Left forelimb (tissue), 1 donor: ENCODE measurements at regions not wholly inside any gene's neighbourhood (a gene's known extent, or its start where the extent isn't known, plus 50 kb on each side); places are given as distances from the start of the nearest gene placed in this dataset.
"Not testable (repeated sequence)": the region's sequence is repeated elsewhere in the genome, so short reads cannot be mapped to it uniquely, and the experiment has no call there.

Experiments
- DNase-seq: peaks from one replicate; pipeline ENCODE4 v3.0.0-alpha.2; 2018; ENCODE audit warnings: low spot score

DNA sequence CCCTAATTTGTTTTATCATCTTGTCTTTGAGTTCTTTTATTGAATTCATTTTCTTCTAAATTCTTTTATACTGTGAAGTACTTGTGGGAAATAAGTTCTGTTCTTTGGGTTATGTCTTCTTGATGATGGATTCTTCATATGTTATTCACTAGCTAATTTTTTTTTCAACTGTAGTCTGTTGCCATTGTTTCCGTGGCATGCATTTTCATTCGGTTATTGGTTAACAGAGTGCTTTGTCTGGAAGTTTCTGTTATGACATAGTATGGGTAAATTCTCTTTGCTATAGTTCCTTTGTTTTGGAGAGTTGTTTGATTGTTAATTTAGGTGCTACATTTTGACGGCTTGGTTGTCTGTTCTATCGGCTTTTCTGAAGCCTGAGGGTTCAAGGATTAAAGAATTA is 184.9 kb upstream of the AADAT start:
- DNase-seq: no peak

DNA sequence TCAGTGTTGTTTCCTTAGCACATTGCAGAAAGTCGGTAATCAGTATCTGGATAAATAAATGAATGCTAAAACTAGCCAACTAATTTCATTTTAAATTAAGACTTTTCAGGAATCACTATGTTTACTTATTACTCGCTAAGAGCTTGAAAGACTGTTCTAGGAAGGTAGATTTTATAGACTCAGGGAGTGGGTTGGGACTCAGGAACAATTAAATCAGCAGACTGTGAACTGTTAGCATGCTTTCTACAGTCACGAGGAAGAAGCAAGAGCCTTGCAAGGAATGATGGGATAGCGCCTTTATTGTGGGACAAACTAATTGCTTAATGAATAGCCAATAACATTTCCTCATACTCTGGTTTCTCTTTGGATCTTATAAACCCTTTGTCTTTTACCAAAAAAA is 183.2 kb upstream of the AADAT start:
- no peak for DNase-seq

DNA sequence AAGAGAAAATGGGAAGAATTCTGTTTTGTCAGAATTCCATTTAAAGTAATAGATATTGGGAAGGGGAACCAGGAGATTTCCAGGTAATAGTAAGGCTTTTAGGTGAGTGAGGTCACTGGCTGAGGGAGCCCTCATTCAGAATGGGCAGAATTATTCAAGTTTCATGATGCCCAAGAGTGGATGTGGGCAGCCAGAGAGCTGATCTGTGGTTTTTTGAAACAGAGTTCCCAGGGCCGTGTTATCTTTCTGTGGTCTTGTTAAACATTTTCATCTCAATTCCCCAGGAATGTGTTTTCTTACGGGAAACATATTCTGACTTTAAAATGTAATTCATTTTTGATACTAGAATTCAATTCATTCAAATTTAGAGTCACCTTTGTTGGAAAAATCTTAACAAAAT is 182.0 kb upstream of the AADAT start:
- DNase-seq: no peak

DNA sequence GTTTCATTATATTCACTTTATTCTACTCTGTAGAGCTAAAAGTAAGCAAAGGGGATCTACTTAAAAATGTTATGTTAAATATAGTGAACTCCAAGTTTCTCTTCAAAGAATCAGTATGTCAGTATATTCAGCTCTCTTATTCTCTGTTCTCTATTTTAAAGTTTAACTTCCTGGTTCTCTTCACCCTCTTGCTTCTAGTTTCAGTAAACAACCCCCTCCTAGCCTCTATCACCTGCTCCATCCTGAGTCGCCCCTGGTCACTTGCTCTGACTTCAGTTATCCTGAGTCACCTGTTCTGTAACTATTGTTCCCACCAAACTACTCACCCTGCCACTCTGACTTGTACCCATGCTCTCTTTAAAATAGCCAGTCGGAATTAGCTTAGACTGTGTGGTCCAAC is 180.9 kb upstream of the AADAT start:
- no peak for DNase-seq

DNA sequence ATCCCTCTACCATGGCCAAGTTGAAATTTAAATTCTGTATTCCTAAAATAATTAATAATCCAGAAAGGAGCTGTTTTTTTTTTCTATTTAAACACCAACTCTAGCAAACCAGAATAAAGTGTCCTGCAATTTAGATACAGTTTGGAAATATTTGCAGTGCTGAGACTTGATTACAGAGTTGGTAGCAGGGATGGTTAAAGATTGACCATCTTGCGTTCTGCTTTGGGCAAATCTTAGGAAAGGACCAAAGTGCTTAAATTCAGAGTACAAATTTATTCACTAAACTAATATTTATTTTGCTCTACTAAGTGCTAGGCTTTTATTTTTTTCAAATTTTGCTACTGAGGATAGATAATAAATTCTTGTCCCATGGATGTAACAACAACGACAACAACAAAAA is 180.2 kb upstream of the AADAT start:
- DNase-seq: no peak

DNA sequence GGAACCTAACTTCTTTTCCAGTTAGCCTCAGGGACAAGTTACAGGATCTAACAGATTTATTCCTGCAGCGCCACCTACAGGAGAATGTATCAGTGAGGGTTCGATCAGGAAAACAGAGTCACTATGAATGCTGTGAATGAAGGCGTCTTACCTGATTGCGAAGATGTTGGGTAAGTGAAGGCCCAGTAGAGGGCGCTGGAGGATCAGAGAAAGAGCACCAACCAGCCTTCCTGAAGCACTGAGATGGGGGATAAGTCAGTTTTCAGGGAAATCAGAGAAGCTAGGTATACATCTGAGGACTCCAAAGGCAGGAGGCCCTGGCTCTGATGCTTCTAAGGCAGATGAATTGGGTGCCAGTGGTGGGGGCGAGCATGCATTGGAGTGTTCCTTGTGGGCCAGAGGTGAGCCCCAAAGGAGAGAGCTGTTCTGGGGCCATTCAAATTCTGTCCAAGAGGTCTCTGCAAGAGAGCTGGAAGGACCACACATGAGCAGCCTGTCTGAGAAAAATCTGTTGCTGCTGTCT is 169.9 kb upstream of the AADAT start:
- DNase-seq: peak; percentile 71

DNA sequence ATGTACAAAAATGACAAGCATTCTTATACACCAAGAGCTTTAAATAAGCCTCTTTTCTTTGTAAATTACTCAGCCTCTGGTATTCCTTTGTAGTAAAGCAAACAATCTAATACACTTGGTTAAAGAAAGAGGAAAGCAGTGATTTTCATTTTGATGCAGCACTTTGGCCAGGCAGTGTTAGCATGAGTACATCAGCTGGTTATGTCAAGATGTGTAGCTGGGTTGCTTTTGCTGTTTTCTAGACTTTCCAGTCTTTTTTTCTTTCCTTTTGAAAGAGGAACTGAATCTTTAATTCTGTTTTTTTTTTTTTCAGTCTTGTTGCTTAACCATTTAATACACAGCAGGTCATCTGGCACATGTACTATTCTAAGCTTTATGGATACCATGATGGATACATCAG is 167.1 kb upstream of the AADAT start:
- no peak for DNase-seq

DNA sequence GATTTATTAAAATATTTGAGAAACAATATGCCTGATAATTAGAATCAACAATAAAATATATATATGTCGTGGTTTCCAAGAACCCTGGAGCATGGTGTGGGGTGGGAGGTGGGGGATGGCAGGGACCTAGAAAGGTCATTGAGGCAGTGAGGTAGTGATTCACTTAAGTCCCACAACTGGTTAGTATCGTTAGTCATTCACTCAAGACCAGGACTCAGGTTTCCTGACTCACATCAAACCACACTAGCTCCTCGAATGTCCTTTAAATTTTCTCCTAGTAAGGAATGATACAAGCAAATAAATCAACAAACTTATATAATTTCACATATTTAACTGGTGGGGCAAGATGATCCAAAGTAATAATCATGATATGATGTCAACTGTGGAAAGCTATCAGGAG is 158.8 kb upstream of the AADAT start:
- no peak for DNase-seq

DNA sequence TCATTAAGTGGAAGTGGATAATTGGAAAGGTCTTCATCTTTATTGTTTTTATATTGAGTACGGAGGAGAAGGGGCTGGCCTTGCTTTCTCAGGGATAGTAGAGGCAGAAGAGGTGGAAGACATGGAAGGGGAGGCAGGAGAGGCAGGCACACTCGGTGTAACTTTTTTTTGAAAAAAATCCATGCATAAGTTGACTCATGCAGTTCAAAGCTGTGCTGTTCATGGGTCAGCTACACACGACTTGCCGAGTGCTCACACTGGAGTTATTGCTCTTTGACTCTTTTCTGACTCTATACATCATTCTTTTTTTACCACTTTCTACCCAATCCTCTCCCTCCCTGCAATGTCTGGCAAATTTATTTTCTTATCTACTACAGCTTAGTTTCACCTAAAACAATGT is 158.3 kb upstream of the AADAT start:
- DNase-seq: no peak

DNA sequence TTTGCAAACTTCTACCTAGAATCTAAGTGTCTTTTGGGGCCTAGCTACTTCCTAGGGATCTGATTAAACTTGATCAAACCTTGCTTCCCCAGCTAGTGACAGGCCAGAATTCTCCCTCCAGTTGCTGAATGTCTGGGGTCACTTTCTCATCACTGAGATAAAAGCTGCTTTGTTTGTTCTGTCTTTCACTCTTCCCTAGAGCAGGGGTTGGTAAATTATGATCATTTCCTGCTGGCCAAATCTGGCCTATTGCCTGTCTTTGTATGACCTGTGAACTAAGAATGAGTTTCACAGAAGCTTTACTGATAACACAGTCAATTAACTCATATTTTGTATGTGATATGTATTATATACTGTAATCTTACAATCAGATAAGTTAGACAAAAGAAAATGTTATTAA is 157.8 kb upstream of the AADAT start:
- no peak for DNase-seq

DNA sequence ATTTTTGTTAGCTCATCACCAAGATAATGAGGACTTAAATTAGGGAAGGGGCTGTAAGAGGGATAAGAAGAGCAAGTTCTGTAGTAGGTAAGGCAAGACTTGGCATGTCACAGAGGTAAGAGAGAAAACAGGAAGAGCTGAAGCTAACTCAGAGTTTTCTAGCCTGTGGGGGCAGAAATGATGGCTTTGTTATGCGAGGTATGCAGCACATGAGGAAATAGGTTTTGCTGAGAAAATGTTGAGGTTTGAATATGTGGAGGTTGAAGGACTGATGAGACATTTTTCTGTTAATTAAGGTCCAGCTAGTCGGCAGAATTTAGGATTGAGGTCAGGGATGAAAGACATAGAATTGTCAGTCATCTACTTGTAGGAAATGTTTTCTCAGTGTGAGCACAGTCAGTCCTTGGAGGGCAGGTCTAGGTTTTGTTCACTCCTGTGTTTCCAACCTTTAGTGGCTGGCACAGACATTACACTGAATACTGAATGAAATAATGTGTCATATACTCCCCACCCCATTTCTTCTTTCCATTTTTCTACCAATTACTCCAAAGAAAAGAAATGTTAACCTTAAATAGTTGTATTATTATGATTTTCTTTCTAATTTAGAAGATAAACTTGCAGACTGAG is 154.0 kb upstream of the AADAT start:
- DNase-seq: no peak

DNA sequence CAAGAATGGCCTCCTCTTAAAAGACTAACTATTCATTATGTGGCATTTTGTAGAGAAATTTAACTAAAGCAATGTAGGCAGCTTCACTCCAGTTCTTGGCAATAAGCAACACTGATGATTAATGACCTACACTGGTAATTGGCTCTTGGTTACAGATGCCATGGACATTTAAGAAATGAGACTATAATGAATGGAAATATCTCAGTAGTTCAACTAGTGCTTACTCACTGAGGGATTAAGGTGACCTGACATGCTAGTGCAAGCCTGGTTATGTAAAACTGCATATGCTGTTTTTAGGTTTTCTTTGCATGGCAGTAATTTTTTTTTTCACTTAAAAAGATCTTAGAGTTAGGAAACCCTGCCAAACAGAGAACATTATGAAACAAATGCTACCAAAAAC is 152.7 kb upstream of the AADAT start:
- DNase-seq: no peak

DNA sequence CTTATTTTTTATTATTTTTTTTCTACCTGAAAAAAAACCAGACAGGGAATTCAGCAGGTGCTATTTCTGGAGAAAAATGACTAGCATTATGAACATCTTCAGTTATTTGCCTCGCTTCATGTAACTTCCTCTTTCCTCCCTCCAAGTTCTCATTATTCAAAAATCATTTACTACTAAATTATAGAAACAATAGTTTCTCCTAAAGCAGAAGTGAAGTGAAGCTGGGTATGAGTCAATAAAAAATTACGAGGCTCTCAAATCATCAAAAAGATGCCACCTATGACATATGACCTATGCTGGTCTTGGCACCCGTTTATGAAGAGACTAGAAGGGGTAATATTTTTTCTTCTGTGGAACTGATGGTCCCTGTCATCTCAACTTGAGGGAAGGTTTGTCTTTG is 145.0 kb upstream of the AADAT start:
- DNase-seq: no peak

DNA sequence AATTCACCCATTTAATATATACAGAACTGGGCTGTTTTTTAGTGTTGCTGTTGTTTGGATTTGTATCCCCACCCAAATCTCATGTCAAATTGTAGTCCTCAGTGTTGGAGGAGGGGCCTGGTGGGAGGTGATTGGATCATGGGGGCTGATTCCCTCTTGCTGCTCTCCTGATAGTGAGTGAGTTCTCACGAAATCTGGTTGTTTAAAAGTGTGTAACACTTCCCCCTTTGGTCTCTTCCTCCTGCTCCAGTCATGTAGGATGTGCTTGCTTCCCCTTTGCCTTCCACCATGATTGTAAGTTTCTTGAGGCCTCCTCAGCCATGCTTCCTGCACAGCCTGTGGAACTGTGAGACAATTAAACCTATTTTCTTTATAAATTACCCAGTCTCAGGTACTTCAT is 141.6 kb upstream of the AADAT start:
- DNase-seq: no peak

DNA sequence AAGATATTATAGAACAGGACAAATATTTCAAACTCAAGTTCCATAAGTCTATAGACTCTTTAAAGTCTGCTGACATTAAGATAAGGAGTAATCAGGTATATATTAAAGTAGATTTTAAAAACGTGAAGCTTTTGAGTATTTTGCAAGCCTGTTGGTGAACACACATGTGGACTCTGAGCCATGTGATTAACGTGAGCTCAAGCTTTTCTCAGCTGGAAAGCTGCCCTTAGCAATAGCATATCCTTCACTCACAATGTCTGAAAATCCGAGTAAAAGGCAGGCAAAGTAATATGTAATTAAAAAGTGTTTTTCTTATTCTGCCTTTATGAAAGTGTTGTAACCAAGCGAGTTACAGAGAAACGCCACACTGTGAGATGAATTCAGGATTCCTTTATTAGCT is 140.5 kb upstream of the AADAT start:
- no peak for DNase-seq

DNA sequence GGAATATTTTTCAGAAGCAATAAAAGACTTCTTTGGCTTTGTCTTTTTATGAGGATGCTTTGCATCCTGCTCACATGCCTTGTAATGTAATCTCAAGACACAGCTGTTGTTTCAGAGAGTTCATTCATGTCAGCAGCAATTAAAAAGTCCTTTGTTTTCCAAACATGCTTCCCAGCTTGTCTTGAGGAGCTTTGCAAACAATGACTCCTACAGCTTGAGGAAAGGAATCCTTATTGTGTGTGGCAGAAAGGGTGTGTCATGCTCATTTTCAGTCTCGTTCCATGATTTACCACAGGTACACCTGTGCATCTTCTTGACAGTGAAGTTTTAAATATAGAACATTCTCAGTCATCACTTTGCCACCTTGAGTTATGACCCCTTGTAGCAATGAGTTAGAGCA is 139.2 kb upstream of the AADAT start:
- DNase-seq: no peak

DNA sequence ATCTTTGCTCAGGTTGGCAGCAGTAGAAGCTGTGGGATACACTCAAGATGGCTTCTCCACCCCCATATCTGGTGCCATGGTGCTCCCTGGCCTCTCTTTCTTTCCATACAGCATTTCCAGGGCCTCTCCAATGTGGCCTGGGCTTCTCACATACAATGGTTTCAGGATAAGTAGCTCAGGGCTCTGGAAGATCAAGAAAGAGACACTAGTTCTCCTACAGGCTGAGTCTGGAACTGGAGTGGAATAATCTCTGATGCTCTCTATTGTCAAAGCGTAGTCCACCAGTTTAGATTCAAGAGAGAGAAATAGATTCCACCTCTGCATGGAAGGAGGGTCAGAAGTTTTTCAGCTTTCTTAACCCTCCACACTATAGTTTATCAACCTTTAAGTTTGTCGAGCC is 138.2 kb upstream of the AADAT start:
- DNase-seq: no peak

DNA sequence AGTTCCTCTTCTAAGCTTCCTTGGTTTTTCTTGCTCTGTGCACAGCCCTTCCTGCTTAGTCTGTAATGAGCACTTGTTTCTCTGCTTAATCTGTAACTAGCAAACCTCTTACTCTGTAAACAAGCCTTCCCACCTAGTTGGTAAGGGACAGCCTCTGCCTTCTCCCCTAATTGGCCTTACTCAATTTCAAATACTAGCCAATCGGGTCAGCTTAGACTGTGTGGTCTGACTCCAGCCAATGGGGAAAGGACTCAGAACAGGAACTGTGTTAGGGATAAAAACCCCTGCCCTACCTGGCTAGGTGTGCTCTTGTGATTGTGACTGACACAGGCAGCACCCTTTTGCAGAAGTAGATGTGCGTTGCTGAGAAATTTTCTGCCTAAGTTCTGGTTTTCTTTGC is 136.5 kb upstream of the AADAT start:
- DNase-seq: no peak

DNA sequence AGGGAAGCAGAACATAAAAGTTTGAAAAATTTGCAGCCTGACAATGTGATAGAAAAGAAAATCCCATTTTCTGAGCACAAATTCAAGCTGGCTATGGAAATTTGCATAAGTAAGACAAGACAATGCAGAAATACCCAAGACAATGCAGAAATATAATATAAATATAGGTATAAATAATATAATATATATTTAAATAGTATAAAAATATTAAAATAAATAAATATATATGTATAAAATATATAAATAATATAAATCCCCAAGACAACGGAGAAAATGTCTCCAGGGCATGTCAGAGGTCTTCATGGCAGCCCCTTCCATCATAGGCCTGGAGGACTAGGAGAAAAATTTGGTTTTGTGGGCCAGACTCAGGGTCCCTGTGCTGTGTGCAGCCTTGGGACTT is 125.0 kb upstream of the AADAT start:
- DNase-seq: no peak

DNA sequence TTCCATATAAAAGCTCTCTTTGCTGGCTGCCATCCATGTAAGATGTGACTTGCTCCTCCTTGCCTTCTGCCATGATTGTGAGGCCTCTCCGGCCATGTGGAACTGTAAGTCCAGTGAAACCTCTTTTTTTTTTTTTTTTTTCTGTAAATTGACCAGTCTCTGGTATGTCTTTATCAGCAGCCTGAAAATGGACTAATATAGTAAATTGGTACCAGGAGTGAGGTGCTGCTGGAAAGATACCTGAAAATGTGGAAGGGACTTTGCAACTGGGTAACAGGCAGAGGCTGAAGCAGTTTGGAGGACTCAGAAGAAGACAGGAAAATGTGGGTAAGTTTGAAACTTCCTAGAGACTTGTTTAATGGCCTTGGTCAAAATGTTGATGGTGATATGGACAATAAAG is 124.3 kb upstream of the AADAT start:
- no peak for DNase-seq

DNA sequence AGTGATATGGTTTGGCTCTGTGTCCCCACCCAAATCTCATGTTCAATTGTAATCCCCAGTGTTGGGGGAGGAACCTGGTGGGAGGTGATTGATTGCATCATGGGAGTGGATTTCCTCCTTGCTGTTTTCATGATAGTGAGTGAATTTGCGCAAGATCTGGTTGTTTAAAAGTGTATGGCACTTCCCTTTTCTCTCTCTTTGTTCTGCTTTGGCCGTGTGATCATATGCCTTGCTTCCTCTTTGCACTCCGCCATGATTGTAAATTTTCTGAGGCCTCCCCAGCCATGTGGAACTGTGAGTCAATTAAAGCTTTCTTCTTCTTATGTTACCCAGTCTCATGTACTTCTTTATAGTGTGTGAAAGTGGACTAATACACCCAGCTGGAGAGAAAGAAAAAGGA is 113.0 kb upstream of the AADAT start:
- DNase-seq: no peak

DNA sequence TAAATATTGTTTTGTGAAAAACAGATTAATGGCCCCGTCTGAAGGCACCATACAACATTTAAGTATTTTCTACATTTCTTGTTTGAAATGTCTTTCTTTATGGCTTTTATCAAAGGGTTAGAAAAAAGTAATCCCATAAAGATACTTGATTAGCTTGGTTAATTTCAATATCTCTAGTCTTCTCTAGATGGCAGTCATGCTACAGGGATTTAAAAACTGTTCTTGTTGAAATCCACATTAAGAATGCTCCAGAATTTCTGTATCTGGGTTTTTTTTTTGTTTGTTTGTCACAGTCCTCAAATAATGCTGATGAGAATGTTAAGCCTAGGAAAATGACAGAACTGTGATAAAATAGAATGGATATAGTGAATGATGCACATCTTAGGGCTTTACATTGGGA is 109.0 kb upstream of the AADAT start:
- DNase-seq: no peak

DNA sequence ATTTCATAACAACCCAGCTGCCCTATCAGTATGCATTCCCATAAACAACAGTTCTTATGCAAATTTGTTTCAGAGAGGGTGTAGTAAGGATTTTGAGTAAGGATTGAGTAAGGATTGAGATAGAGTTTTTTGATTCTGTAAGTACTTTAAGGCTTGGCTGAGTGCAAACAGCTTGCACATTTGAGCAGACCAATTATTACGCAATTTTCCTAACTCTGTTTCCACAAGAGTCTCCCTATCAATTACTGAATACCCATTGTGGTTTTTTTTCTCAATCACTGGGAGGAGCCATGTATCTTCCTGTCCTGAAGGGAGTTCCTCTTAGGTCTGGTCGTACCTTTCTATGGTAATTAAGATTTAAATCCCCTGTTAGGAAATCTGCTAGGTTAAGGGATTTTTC is 105.0 kb upstream of the AADAT start:
- not testable (repeated sequence) for DNase-seq

DNA sequence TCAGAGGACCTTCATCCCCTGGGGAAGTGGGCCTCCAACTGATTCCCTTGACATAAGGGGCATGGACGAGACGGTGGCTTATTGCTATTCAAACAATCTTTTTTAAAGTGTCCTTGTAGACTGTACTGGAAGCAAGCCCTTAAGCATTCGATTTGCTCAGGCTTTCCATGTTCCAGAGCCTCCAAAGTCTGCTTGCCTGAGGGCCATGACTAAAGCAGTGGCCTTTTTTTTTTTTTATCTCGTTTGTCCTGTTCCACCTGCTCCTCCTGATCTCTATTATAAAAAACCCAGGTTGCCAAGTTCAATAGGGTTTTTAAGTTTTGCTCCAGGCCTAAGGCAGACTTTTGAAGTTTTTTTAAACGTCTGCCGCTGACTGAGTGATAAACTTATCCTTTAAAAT is 103.7 kb upstream of the AADAT start:
- no peak for DNase-seq

DNA sequence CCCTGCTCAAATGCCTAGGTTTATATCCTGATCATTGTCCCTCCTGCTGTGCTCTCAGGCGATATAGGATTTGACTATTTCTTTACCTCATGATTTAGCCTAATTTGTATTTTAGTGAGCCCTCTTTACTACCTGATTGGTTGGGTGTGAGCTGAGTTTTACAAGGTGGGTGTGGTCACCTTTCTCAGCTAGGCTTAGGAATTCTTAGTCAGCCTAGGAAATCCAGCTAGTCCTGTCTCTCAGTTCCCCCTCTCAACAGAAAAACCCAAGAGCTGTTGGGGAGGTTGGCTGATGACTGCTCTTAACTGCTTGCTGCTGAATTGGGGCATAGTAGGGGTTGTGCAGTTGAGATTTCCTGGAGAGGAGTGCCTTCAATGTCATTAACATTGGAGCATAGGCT is 100.5 kb upstream of the AADAT start:
- DNase-seq: no peak
